ENCODE measurements at regions not wholly inside any gene's neighbourhood (a gene's known extent, or its start where the extent isn't known, plus 50 kb on each side); places are given as distances from the start of the nearest gene placed in this dataset.

- H3K4me1 ChIP-seq (ENCODE audit: insufficient read depth, low read length, severe bottlenecking): no peaks in the 10 kb centered on the region
- no peaks in the 10 kb centered on the region; the same call in 1 of the 2 replicates for H3K36me3 ChIP-seq (ENCODE audit: insufficient read depth, low read length)
- TF ChIP-seq, protein P1, sequence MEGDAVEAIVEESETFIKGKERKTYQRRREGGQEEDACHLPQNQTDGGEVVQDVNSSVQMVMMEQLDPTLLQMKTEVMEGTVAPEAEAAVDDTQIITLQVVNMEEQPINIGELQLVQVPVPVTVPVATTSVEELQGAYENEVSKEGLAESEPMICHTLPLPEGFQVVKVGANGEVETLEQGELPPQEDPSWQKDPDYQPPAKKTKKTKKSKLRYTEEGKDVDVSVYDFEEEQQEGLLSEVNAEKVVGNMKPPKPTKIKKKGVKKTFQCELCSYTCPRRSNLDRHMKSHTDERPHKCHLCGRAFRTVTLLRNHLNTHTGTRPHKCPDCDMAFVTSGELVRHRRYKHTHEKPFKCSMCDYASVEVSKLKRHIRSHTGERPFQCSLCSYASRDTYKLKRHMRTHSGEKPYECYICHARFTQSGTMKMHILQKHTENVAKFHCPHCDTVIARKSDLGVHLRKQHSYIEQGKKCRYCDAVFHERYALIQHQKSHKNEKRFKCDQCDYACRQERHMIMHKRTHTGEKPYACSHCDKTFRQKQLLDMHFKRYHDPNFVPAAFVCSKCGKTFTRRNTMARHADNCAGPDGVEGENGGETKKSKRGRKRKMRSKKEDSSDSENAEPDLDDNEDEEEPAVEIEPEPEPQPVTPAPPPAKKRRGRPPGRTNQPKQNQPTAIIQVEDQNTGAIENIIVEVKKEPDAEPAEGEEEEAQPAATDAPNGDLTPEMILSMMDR (IDR thresholded peaks at IDR 0.05; ENCODE audit: low read length): no peak
- no peak for TF ChIP-seq EZH2 (IDR thresholded peaks at IDR 0.05; ENCODE audit: borderline replicate concordance, low read length)
- H3F3A ChIP-seq (ENCODE audit: insufficient read depth, low read length): no peaks in the 10 kb centered on the region
- H4K20me1 ChIP-seq (ENCODE audit: insufficient read depth, low read length): no peaks in the 10 kb centered on the region
- no peak overlapping the region for H2AFZ ChIP-seq (ENCODE audit: low read length)
- no peaks in the 10 kb centered on the region for H3K79me2 ChIP-seq (ENCODE audit: insufficient read depth, low read length)
- H3K27me3 ChIP-seq (ENCODE audit: insufficient read depth, low read length): no peaks in the 10 kb centered on the region; the same call in 1 of the 2 replicates
- no peaks in the 10 kb centered on the region for H3K9me2 ChIP-seq (ENCODE audit: low read depth, low read length)
- H3K27ac ChIP-seq (ENCODE audit: low read depth, low read length, poor library complexity, severe bottlenecking): no peak overlapping the region
- H3K4me3 ChIP-seq (ENCODE audit: low read depth, low read length, poor library complexity, severe bottlenecking): no peak overlapping the region
- H3K4me2 ChIP-seq (ENCODE audit: low read length): no peak overlapping the region
- H3K9ac ChIP-seq (ENCODE audit: low read length): no peak overlapping the region
- no peaks in the 10 kb centered on the region for H3K9me3 ChIP-seq (ENCODE audit: low read length)
Observed at GRCh38 chr12:125201940-125202339, 136.7 kb downstream of the AACS start.

- no peak overlapping the region for H3K4me3 ChIP-seq (ENCODE audit: low read depth, low read length, poor library complexity, severe bottlenecking)
- H3K4me2 ChIP-seq (ENCODE audit: low read length): no peak overlapping the region
- H3K9ac ChIP-seq (ENCODE audit: low read length): no peak overlapping the region
- no peaks in the 10 kb centered on the region for H3F3A ChIP-seq (ENCODE audit: insufficient read depth, low read length)
- H3K27ac ChIP-seq (ENCODE audit: low read depth, low read length, poor library complexity, severe bottlenecking): no peak overlapping the region
- H3K9me3 ChIP-seq (ENCODE audit: low read length): no peaks in the 10 kb centered on the region
- no peaks in the 10 kb centered on the region for H3K4me1 ChIP-seq (ENCODE audit: insufficient read depth, low read length, severe bottlenecking)
- H4K20me1 ChIP-seq (ENCODE audit: insufficient read depth, low read length): no peaks in the 10 kb centered on the region
- no peaks in the 10 kb centered on the region; the same call in 1 of the 2 replicates for H3K36me3 ChIP-seq (ENCODE audit: insufficient read depth, low read length)
- TF ChIP-seq, protein P1 (IDR thresholded peaks at IDR 0.05; ENCODE audit: low read length): no peak
- TF ChIP-seq EZH2 (IDR thresholded peaks at IDR 0.05; ENCODE audit: borderline replicate concordance, low read length): no peak
- H3K9me2 ChIP-seq (ENCODE audit: low read depth, low read length): no peaks in the 10 kb centered on the region
- H3K79me2 ChIP-seq (ENCODE audit: insufficient read depth, low read length): no peaks in the 10 kb centered on the region
- H3K27me3 ChIP-seq (ENCODE audit: insufficient read depth, low read length): peaks cover 4% of the 10 kb centered on the region; the same call in 1 of the 2 replicates
- H2AFZ ChIP-seq (ENCODE audit: low read length): no peak overlapping the region
Observed at GRCh38 chr12:125202421-125202820, 137.2 kb downstream of the AACS start.

DNA sequence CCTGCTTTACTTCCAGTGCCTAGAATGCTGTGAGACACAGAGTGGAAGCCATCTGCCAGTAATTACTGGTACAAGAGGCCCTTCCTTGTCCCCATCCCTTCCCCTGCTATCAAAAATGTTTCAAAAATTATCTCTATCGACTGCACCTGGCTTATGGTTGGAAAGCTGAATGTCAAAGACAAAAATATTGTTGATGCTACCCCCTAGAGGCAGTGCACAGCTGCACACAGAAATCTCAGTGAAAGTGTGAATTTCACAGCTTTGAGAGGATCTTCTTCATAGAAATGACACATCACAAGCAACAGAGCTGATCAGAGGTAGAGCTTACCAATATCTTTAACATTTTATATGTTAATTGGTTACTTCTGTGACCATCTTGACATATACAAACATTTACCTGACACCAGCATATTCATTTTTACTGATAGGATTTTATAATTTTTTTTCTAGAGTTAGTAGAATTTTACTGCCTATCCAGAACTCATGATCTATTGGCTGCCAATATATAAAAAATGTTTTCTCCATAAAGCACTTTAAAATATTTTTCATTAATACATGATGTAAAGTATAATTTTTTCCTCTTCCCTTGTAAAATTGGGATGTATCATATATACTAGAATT lies 138.0 kb downstream of the AACS start:
- TF ChIP-seq, protein P1 (IDR thresholded peaks at IDR 0.05; ENCODE audit: low read length): peak; percentile 79
- no peak for TF ChIP-seq EZH2 (IDR thresholded peaks at IDR 0.05; ENCODE audit: borderline replicate concordance, low read length)
- H3K27me3 ChIP-seq (ENCODE audit: insufficient read depth, low read length): peaks cover 4% of the 10 kb centered on the region; the same call in 1 of the 2 replicates

More for the DNA sequence above, 138.0 kb downstream of the AACS start:
- Histone ChIP-seq H3F3A (ENCODE audit: insufficient read depth, low read length) (no peaks in the 10 kb centered on the region), H3K36me3 (ENCODE audit: insufficient read depth, low read length) (no peaks in the 10 kb centered on the region; the same call in 1 of the 2 replicates), H3K4me3 (ENCODE audit: low read depth, low read length, poor library complexity, severe bottlenecking) (no peak overlapping the region), H2AFZ (ENCODE audit: low read length) (no peak overlapping the region), H3K4me2 (ENCODE audit: low read length) (no peak overlapping the region), H3K79me2 (ENCODE audit: insufficient read depth, low read length) (no peaks in the 10 kb centered on the region), H3K4me1 (ENCODE audit: insufficient read depth, low read length, severe bottlenecking) (no peaks in the 10 kb centered on the region), H4K20me1 (ENCODE audit: insufficient read depth, low read length) (no peaks in the 10 kb centered on the region), H3K9me2 (ENCODE audit: low read depth, low read length) (no peaks in the 10 kb centered on the region), H3K9ac (ENCODE audit: low read length) (no peak overlapping the region), H3K9me3 (ENCODE audit: low read length) (no peaks in the 10 kb centered on the region), H3K27ac (ENCODE audit: low read depth, low read length, poor library complexity, severe bottlenecking) (no peak overlapping the region)
